ENCODE measurements at regions not wholly inside any gene's neighbourhood (a gene's known extent, or its start where the extent isn't known, plus 50 kb on each side); places are given as distances from the start of the nearest gene placed in this dataset.

DNA sequence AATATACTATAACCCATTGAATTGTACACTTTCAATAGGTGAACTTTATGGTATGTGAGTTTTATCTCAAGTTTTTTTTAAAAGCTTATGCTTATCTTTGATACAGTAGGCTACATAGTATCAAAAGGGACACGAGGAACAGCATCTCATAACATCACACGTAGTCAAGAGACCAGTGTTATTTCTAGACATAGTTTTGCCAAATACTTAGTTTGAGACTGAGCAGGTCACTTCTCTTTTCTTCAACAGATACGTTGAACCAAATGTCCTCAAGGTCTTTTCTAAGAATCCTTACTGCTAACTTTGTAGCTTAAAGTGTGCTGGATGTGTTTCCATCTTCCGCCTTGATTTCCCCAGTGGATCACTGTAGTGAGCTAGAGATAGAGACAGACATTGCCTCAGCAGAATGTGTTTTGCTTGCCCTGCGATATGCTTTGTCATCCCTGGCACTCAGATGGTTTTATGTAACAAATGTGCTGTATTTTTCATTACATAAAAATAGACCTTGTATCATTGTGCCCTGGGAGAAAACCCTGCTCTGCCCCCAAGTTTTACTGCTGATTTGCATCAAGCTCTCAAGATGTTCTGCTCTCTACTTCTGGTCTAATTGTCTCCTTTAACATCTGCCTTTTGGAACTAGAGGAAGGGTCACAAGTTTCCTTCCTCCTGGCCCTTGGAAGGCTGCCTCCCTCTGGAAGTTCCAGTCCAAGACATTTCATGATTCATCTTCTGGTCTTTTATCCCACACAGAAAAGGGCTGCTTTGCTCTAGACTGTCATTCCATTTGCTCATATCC lies 426.4 kb upstream of the RGMA start:
- DNase-seq (ENCODE audit: low read depth, low spot score) (no peak), ATAC-seq (no peak)
- TF ChIP-seq EZH2 (IDR thresholded peaks at IDR 0.05): no peak
- TF ChIP-seq, protein P1, sequence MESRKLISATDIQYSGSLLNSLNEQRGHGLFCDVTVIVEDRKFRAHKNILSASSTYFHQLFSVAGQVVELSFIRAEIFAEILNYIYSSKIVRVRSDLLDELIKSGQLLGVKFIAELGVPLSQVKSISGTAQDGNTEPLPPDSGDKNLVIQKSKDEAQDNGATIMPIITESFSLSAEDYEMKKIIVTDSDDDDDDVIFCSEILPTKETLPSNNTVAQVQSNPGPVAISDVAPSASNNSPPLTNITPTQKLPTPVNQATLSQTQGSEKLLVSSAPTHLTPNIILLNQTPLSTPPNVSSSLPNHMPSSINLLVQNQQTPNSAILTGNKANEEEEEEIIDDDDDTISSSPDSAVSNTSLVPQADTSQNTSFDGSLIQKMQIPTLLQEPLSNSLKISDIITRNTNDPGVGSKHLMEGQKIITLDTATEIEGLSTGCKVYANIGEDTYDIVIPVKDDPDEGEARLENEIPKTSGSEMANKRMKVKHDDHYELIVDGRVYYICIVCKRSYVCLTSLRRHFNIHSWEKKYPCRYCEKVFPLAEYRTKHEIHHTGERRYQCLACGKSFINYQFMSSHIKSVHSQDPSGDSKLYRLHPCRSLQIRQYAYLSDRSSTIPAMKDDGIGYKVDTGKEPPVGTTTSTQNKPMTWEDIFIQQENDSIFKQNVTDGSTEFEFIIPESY (IDR thresholded peaks at IDR 0.05; ENCODE audit: extremely low read depth, insufficient replicate concordance, low read length): no peak
- TF ChIP-seq SIN3A (IDR thresholded peaks at IDR 0.05; ENCODE audit: low read depth): no peak
- no peak for TF ChIP-seq ELF1 (IDR thresholded peaks at IDR 0.05; ENCODE audit: borderline replicate concordance, low read depth)
- TF ChIP-seq EGR1 (IDR thresholded peaks at IDR 0.05; ENCODE audit: low read depth): no peak
- no peak for TF ChIP-seq YY1 (IDR thresholded peaks at IDR 0.05; ENCODE audit: extremely low read depth, insufficient replicate concordance, low read depth, low read length)
- TF ChIP-seq POLR2A (IDR thresholded peaks at IDR 0.05; ENCODE audit: borderline replicate concordance, extremely low read depth, insufficient read depth, insufficient read length): no peak
- no peak for TF ChIP-seq JUND (IDR thresholded peaks at IDR 0.05)
- no peak for TF ChIP-seq RAD21 (IDR thresholded peaks at IDR 0.05; ENCODE audit: low read depth)
- TF ChIP-seq EZH2phosphoT487 (IDR thresholded peaks at IDR 0.05; ENCODE audit: borderline replicate concordance): no peak
- TF ChIP-seq FOSL1 (IDR thresholded peaks at IDR 0.05; ENCODE audit: low read depth): no peak
- no peak for TF ChIP-seq SRF (IDR thresholded peaks at IDR 0.05; ENCODE audit: low read depth)
- TF ChIP-seq POLR2AphosphoS5 (IDR thresholded peaks at IDR 0.05; ENCODE audit: low read depth, low read length): no peak
- TF ChIP-seq TCF7L2 (IDR thresholded peaks at IDR 0.05; ENCODE audit: borderline replicate concordance, extremely low read depth, insufficient read depth, insufficient read length): no peak
- TF ChIP-seq ZFX (IDR thresholded peaks at IDR 0.05): no peak
- TF ChIP-seq CBX3 (IDR thresholded peaks at IDR 0.05; ENCODE audit: low read depth): no peak
- no TSS peak for BruUV-seq (replicated peaks)
- Histone ChIP-seq H3K9me3 (ENCODE audit: control insufficient read depth in 1 of 2, insufficient read depth in 1 of 2, low read depth in 1 of 2, low read length in 2 of 2) (no peaks in the 10 kb centered on the region), H3K27ac (ENCODE audit: low read depth, low read length) (no peak overlapping the region), H3K36me3 (ENCODE audit: control insufficient read depth in 1 of 2, insufficient read depth in 2 of 2, low read length in 2 of 2) (no peaks in the 10 kb centered on the region), H3K4me1 (ENCODE audit: control insufficient read depth in 1 of 2, insufficient read depth in 2 of 2, low read length in 2 of 2) (no peaks in the 10 kb centered on the region), H3K4me3 (replicated peaks in 1 of 2; ENCODE audit: low read depth in 1 of 2, low read length in 2 of 2) (no peak overlapping the region), H3K4me2 (ENCODE audit: low read length) (no peak overlapping the region), H3K9me2 (ENCODE audit: insufficient read depth) (no peaks in the 10 kb centered on the region), H3K9ac (ENCODE audit: low read length) (no peak overlapping the region), H4K20me1 (ENCODE audit: insufficient read depth) (no peaks in the 10 kb centered on the region), H2AFZ (ENCODE audit: low read depth, low read length, poor library complexity, severe bottlenecking) (no peak overlapping the region), H3K79me2 (ENCODE audit: insufficient read depth, low read length) (no peaks in the 10 kb centered on the region), H3K27me3 (ENCODE audit: insufficient read depth, low read length) (no peaks in the 10 kb centered on the region)
- POLR2A ChIA-PET: no interaction called here
- CTCF ChIA-PET: no interaction called here
- intact Hi-C loops (cut with micrococcal nuclease): no loop called here
- RAD21 ChIA-PET (ENCODE audit: low non-redundant PET in 1 of 2, low total read pairs in 2 of 2, uncharacterized antibody in 2 of 2, unreplicated experiment in 2 of 2): no interaction called here
